Lower leg skin (tissue), 3 donors: ENCODE measurements at regions not wholly inside any gene's neighbourhood (a gene's known extent, or its start where the extent isn't known, plus 50 kb on each side); places are given as distances from the start of the nearest gene placed in this dataset.

Source experiments
- CTCF ChIP-seq, 3 donors: fragments of 450-650 bp; IDR thresholded peaks; one replicate each; pipeline ENCODE4 v1.5.1; 2016; ENCODE audit warnings: antibody characterized with exemption in 3 of 3, mild to moderate bottlenecking in 3 of 3, moderate library complexity in 2 of 3
- POLR2A ChIP-seq, 2 donors: fragments of 450-650 bp; IDR thresholded peaks; one replicate each; pipeline ENCODE4 v1.6.1; 2016 to 2017; ENCODE audit warnings: antibody characterized with exemption in 2 of 2, mild to moderate bottlenecking in 1 of 2, moderate library complexity in 1 of 2

- TF ChIP-seq POLR2A (IDR thresholded peaks at IDR 0.05), result no peak
- TF ChIP-seq CTCF (IDR thresholded peaks at IDR 0.05), result no peak
Observed at GRCh38 chr2:146821836-146822316, 1023.0 kb upstream of the ACVR2A start.
